Activated T-helper 1 cell treated with anti-CD3 and anti-CD28 coated beads, Interleukin-12 subunit alpha, Interleukin-12 subunit beta, Interleukin-2, Interleukin-4 antibody, amounts not matched to agents 30 ng/mL and 10 ng/mL and 1 ng/mL, durations not matched to agents 14 hours and 24 hours and 36 hours (primary cell): ENCODE measurements at regions not wholly inside any gene's neighbourhood (a gene's known extent, or its start where the extent isn't known, plus 50 kb on each side); places are given as distances from the start of the nearest gene placed in this dataset.

Experiments used
- DNase-seq: peaks from one replicate; pipeline ENCODE4 v3.0.0; 2021; ENCODE audit warnings: low spot score
- H3K27ac Mint-ChIP-seq: one replicate; pipeline ENCODE4 v1.8.0; 2021; ENCODE audit warnings: mild to moderate bottlenecking, mixed read lengths
- H3K27me3 Mint-ChIP-seq: one replicate; pipeline ENCODE4 v1.8.0; 2022; ENCODE audit warnings: mild to moderate bottlenecking, moderate library complexity, mixed read lengths; ENCODE audit not compliant: insufficient read depth
- H3K36me3 Mint-ChIP-seq: one replicate; pipeline ENCODE4 v1.8.0; 2021; ENCODE audit warnings: low read depth, mixed read lengths
- H3K4me1 Mint-ChIP-seq: one replicate; pipeline ENCODE4 v1.8.0; 2021; ENCODE audit warnings: low read depth, mixed read lengths
- H3K4me3 Mint-ChIP-seq: one replicate; pipeline ENCODE4 v1.8.0; 2021; ENCODE audit warnings: mild to moderate bottlenecking, moderate library complexity, mixed read lengths
- H3K9me3 Mint-ChIP-seq: one replicate; pipeline ENCODE4 v1.8.0; 2021; ENCODE audit warnings: mixed read lengths
- intact Hi-C: fragments of 100-400 bp; cut with micrococcal nuclease; formaldehyde crosslinking; loops from one replicate; pipeline ENCODE4 v1.15.1; 2024

- H3K4me3 Mint-ChIP-seq: no peak overlapping the region
- DNase-seq: no peak
- no peaks in the 10 kb centered on the region for H3K4me1 Mint-ChIP-seq
- no peaks in the 10 kb centered on the region for H3K27me3 Mint-ChIP-seq
- H3K9me3 Mint-ChIP-seq: no peaks in the 10 kb centered on the region
- intact Hi-C loops: no loop called here
- no peaks in the 10 kb centered on the region for H3K36me3 Mint-ChIP-seq
- no peak overlapping the region for H3K27ac Mint-ChIP-seq
Observed at GRCh38 chr9:79145442-79145841, 426.3 kb upstream of the TLE4 start.

- Mint-ChIP-seq H3K27ac (no peak overlapping the region), H3K36me3 (no peaks in the 10 kb centered on the region)
Observed at GRCh38 chr9:79149585-79149984, 422.2 kb upstream of the TLE4 start.

GRCh38 chr9:79151791-79152190, 420.0 kb upstream of the TLE4 start:
- no peaks in the 10 kb centered on the region for H3K27me3 Mint-ChIP-seq
- no peaks in the 10 kb centered on the region for H3K4me1 Mint-ChIP-seq
- no peak overlapping the region for H3K4me3 Mint-ChIP-seq
- no peak for DNase-seq
- intact Hi-C loops: no loop called here
- no peaks in the 10 kb centered on the region for H3K36me3 Mint-ChIP-seq
- H3K27ac Mint-ChIP-seq: no peak overlapping the region
- H3K9me3 Mint-ChIP-seq: no peaks in the 10 kb centered on the region

More at GRCh38 chr9:79149585-79149984, 422.2 kb upstream of the TLE4 start:
- no peak overlapping the region for H3K4me3 Mint-ChIP-seq
- intact Hi-C loops: no loop called here
- no peaks in the 10 kb centered on the region for H3K4me1 Mint-ChIP-seq
- H3K27me3 Mint-ChIP-seq: no peaks in the 10 kb centered on the region
- no peaks in the 10 kb centered on the region for H3K9me3 Mint-ChIP-seq
- DNase-seq: no peak

GRCh38 chr9:79152306-79152705, 419.5 kb upstream of the TLE4 start:
- H3K9me3 Mint-ChIP-seq: no peaks in the 10 kb centered on the region
- H3K4me1 Mint-ChIP-seq: no peaks in the 10 kb centered on the region

GRCh38 chr9:79154806-79155205, 417.0 kb upstream of the TLE4 start:
- Mint-ChIP-seq H3K27me3 (no peaks in the 10 kb centered on the region), H3K36me3 (no peaks in the 10 kb centered on the region), H3K4me1 (no peaks in the 10 kb centered on the region), H3K9me3 (no peaks in the 10 kb centered on the region), H3K27ac (no peak overlapping the region), H3K4me3 (no peak overlapping the region)
- DNase-seq: no peak
- intact Hi-C loops: no loop called here

More at GRCh38 chr9:79152306-79152705, 419.5 kb upstream of the TLE4 start:
- no peak for DNase-seq
- Mint-ChIP-seq H3K27me3 (no peaks in the 10 kb centered on the region), H3K36me3 (no peaks in the 10 kb centered on the region), H3K27ac (no peak overlapping the region), H3K4me3 (no peak overlapping the region)
- intact Hi-C loops: no loop called here

- intact Hi-C loops: no loop called here
- Mint-ChIP-seq H3K4me1 (no peaks in the 10 kb centered on the region), H3K36me3 (no peaks in the 10 kb centered on the region), H3K27me3 (no peaks in the 10 kb centered on the region), H3K27ac (no peak overlapping the region), H3K9me3 (no peaks in the 10 kb centered on the region), H3K4me3 (no peak overlapping the region)
- DNase-seq: no peak
Observed at GRCh38 chr9:79155308-79155707, 416.5 kb upstream of the TLE4 start.

GRCh38 chr9:79163544-79163943, 408.2 kb upstream of the TLE4 start:
- Mint-ChIP-seq H3K27me3 (no peaks in the 10 kb centered on the region), H3K4me3 (no peak overlapping the region), H3K4me1 (no peaks in the 10 kb centered on the region), H3K27ac (no peak overlapping the region), H3K36me3 (no peaks in the 10 kb centered on the region), H3K9me3 (no peaks in the 10 kb centered on the region)
- no peak for DNase-seq
- intact Hi-C loops: no loop called here

- no peaks in the 10 kb centered on the region for H3K9me3 Mint-ChIP-seq
- no peak for DNase-seq
- no peak overlapping the region for H3K4me3 Mint-ChIP-seq
- intact Hi-C loops: no loop called here
- H3K4me1 Mint-ChIP-seq: no peaks in the 10 kb centered on the region
- H3K27me3 Mint-ChIP-seq: peaks cover 2% of the 10 kb centered on the region
- no peaks in the 10 kb centered on the region for H3K36me3 Mint-ChIP-seq
- H3K27ac Mint-ChIP-seq: no peak overlapping the region
Observed at GRCh38 chr9:79164406-79164805, 407.4 kb upstream of the TLE4 start.

- DNase-seq: no peak
- Mint-ChIP-seq H3K36me3 (no peaks in the 10 kb centered on the region), H3K27me3 (peaks cover 2% of the 10 kb centered on the region), H3K4me3 (no peak overlapping the region), H3K9me3 (no peaks in the 10 kb centered on the region), H3K4me1 (no peaks in the 10 kb centered on the region), H3K27ac (no peak overlapping the region)
- intact Hi-C loops: no loop called here
Observed at GRCh38 chr9:79165020-79165780, 406.6 kb upstream of the TLE4 start.

GRCh38 chr9:79166005-79166404, 405.8 kb upstream of the TLE4 start:
- intact Hi-C loops: no loop called here
- Mint-ChIP-seq H3K4me1 (no peaks in the 10 kb centered on the region), H3K27me3 (peaks cover 2% of the 10 kb centered on the region), H3K9me3 (no peaks in the 10 kb centered on the region), H3K4me3 (no peak overlapping the region), H3K36me3 (no peaks in the 10 kb centered on the region), H3K27ac (no peak overlapping the region)
- DNase-seq: no peak

- no peaks in the 10 kb centered on the region for H3K4me1 Mint-ChIP-seq
- intact Hi-C loops: no loop called here
- no peaks in the 10 kb centered on the region for H3K9me3 Mint-ChIP-seq
- DNase-seq: no peak
- H3K27me3 Mint-ChIP-seq: peaks cover 2% of the 10 kb centered on the region
- no peaks in the 10 kb centered on the region for H3K36me3 Mint-ChIP-seq
- no peak overlapping the region for H3K4me3 Mint-ChIP-seq
- no peak overlapping the region for H3K27ac Mint-ChIP-seq
Observed at GRCh38 chr9:79170643-79171042, 401.1 kb upstream of the TLE4 start.

GRCh38 chr9:79173932-79174331, 397.8 kb upstream of the TLE4 start:
- no peak for DNase-seq
- Mint-ChIP-seq H3K4me1 (no peaks in the 10 kb centered on the region), H3K27me3 (peaks cover 2% of the 10 kb centered on the region), H3K9me3 (no peaks in the 10 kb centered on the region), H3K4me3 (no peak overlapping the region), H3K27ac (no peak overlapping the region), H3K36me3 (no peaks in the 10 kb centered on the region)
- intact Hi-C loops: no loop called here

GRCh38 chr9:79176014-79176697, 395.6 kb upstream of the TLE4 start:
- intact Hi-C loops: no loop called here
- no peaks in the 10 kb centered on the region for H3K27me3 Mint-ChIP-seq

More at GRCh38 chr9:79176014-79176697, 395.6 kb upstream of the TLE4 start:
- DNase-seq: no peak
- no peaks in the 10 kb centered on the region for H3K4me1 Mint-ChIP-seq
- no peaks in the 10 kb centered on the region for H3K36me3 Mint-ChIP-seq
- H3K27ac Mint-ChIP-seq: no peak overlapping the region
- no peak overlapping the region for H3K4me3 Mint-ChIP-seq
- no peaks in the 10 kb centered on the region for H3K9me3 Mint-ChIP-seq
